ENCODE measurements at regions not wholly inside any gene's neighbourhood (a gene's known extent, or its start where the extent isn't known, plus 50 kb on each side); places are given as distances from the start of the nearest gene placed in this dataset.

- DNase-seq (ENCODE audit: low spot score in 2 of 2, unreplicated experiment in 2 of 2) = no peak
- peaks cover 2% of the 10 kb centered on the region for H3K36me3 Mint-ChIP-seq
- H3K4me3 Mint-ChIP-seq = no peak overlapping the region
- no peaks in the 10 kb centered on the region for H3K9me3 Mint-ChIP-seq
- peaks cover 22% of the 10 kb centered on the region for H3K4me1 Mint-ChIP-seq
- TF ChIP-seq CTCF (IDR thresholded peaks at IDR 0.05; ENCODE audit: unreplicated experiment) = no peak
- H3K27ac Mint-ChIP-seq = no peak overlapping the region
- no peaks in the 10 kb centered on the region for H3K27me3 Mint-ChIP-seq (ENCODE audit: low read depth)
These were observed 292.3 kb upstream of the FANCL start for GRCh38 chr2:58533376-58533775.

- H3K4me1 Mint-ChIP-seq = peaks cover 19% of the 10 kb centered on the region
- no peaks in the 10 kb centered on the region for H3K9me3 Mint-ChIP-seq
- peaks cover 2% of the 10 kb centered on the region for H3K36me3 Mint-ChIP-seq
- no peak overlapping the region for H3K4me3 Mint-ChIP-seq
- H3K27me3 Mint-ChIP-seq (ENCODE audit: low read depth) = no peaks in the 10 kb centered on the region
- DNase-seq (ENCODE audit: low spot score in 2 of 2, unreplicated experiment in 2 of 2) = no peak
- TF ChIP-seq CTCF (IDR thresholded peaks at IDR 0.05; ENCODE audit: unreplicated experiment) = no peak
- H3K27ac Mint-ChIP-seq = no peak overlapping the region
These were observed 291.5 kb upstream of the FANCL start for GRCh38 chr2:58532641-58533040.

DNA sequence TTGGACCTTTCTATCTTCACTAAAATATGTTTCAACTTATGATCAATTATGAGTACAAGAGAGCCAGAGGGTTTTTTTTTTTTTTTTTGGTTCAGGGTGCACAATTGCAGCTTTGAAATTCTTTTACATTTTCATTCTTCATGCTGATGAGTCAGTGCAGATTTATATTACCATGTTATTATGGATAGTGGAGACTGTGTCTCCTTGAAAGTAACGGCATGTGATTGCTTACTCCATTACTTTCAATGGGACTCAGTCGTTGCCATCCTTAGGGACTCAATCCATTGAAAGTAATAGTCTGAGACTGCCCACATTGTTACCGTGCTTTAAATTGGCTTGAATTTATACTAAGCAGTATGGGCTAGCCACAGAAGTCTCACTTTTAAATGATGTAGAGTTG, 286.5 kb upstream of the FANCL start:
- Mint-ChIP-seq H3K9me3 (no peaks in the 10 kb centered on the region), H3K27ac (no peak overlapping the region), H3K4me3 (no peak overlapping the region), H3K4me1 (peaks cover 2% of the 10 kb centered on the region), H3K27me3 (ENCODE audit: low read depth) (no peaks in the 10 kb centered on the region), H3K36me3 (peaks cover 2% of the 10 kb centered on the region)
- no peak for DNase-seq (ENCODE audit: low spot score in 2 of 2, unreplicated experiment in 2 of 2)
- no peak for TF ChIP-seq CTCF (IDR thresholded peaks at IDR 0.05; ENCODE audit: unreplicated experiment)

DNA sequence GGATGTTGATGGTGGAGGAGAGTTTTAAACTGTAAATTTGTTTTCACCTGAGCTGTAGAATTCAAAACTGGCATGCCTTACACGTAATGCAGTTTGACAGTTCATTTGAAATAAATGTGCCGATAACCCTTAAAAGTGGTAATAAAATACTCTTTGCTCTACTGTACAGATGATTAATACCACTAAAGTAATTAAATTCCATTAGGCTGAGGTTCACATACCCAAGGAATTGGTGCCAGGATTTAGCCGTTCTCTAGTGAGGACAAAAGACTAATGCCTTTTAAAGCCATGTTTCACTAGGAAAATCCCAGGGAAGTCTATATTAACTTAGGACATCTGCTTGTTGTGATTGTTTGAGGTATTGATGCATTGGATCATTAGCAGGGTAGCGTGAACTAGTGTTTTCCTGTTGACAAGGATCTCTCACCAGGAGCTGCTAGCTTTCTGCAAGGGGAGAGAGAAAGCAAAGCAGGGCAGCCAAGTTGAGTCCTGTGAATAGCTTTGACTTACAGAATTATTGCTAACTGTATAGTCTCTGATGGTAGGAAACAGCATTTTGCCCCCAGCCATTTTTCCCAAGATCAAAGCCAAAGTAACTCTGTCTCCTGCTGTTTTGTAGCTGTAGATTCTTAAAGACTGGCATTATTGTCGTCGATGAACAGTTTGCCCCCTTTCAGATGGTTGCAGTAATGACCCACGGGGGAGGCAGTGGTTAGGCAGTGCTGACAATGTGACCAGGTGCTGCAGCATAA, 280.9 kb upstream of the FANCL start:
- H3K9me3 Mint-ChIP-seq = no peaks in the 10 kb centered on the region
- DNase-seq (ENCODE audit: low spot score in 2 of 2, unreplicated experiment in 2 of 2) = no peak
- peak overlapping the region; percentile 8 for H3K4me3 Mint-ChIP-seq
- H3K4me1 Mint-ChIP-seq = peaks cover 17% of the 10 kb centered on the region
- peak overlapping the region; percentile 44 for H3K27ac Mint-ChIP-seq
- TF ChIP-seq CTCF (IDR thresholded peaks at IDR 0.05; ENCODE audit: unreplicated experiment) = no peak
- H3K27me3 Mint-ChIP-seq (ENCODE audit: low read depth) = no peaks in the 10 kb centered on the region
- no peaks in the 10 kb centered on the region for H3K36me3 Mint-ChIP-seq

DNA sequence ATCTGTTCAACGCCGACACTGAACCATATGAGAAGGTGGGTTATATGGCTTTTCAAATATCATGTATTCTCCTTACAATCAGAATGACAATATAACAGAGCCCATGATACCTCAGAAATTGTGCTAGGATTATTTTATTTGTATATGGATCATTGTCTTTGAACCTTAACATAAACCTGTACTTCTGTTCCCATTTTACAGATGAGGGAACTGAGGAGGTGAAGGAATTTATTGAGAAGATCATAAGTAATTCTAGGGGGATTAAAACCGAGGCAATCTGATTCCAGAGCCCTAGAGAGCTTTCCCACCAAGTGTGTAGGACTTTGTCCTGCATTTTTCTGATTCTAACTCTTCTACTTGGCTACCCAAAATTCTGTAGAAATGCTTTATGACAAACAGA, 279.8 kb upstream of the FANCL start:
- Mint-ChIP-seq H3K27ac (no peak overlapping the region), H3K4me1 (peaks cover 17% of the 10 kb centered on the region), H3K4me3 (no peak overlapping the region), H3K36me3 (no peaks in the 10 kb centered on the region), H3K9me3 (no peaks in the 10 kb centered on the region), H3K27me3 (ENCODE audit: low read depth) (no peaks in the 10 kb centered on the region)
- no peak for TF ChIP-seq CTCF (IDR thresholded peaks at IDR 0.05; ENCODE audit: unreplicated experiment)
- no peak for DNase-seq (ENCODE audit: low spot score in 2 of 2, unreplicated experiment in 2 of 2)

Data from mesothelial cell of epicardium (in vitro differentiated cells).